HG02970 (cell line): ENCODE measurements at regions not wholly inside any gene's neighbourhood (a gene's known extent, or its start where the extent isn't known, plus 50 kb on each side); places are given as distances from the start of the nearest gene placed in this dataset.
"Not testable (repeated sequence)": the region's sequence is repeated elsewhere in the genome, so short reads cannot be mapped to it uniquely, and the experiment has no call there.

Experiments used
- ATAC-seq: cut with Tn5 transposase; IDR thresholded peaks from one replicate; pipeline ENCODE4 v1.9.1; 2021; ENCODE audit warnings: mild to moderate bottlenecking, moderate library complexity, moderate number of reproducible peaks; ENCODE audit not compliant: unreplicated experiment, low FRiP score

DNA sequence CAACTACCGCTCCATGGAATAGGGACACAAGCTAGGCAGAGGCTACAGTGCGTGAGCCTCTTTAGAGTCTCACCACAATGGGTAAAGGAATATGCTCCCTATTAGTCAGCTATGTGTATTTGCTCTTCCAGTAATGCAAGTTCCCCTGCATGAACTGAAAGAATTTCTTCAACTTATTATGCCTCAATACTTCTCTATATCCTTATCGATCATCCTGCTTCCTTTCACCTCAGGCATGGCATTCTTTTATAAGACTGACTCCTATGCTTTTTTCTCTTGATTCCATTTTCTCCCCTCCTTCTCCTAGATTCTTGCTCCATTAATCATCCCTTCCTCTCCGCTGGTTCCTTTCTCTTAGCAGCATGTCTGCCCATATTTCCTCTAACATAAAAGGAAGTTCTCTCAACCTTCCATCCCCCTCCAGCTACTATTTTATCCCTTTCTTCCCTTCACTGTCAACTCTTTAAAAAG lies 94.5 kb upstream of the CPM start:
- ATAC-seq = no peak

DNA sequence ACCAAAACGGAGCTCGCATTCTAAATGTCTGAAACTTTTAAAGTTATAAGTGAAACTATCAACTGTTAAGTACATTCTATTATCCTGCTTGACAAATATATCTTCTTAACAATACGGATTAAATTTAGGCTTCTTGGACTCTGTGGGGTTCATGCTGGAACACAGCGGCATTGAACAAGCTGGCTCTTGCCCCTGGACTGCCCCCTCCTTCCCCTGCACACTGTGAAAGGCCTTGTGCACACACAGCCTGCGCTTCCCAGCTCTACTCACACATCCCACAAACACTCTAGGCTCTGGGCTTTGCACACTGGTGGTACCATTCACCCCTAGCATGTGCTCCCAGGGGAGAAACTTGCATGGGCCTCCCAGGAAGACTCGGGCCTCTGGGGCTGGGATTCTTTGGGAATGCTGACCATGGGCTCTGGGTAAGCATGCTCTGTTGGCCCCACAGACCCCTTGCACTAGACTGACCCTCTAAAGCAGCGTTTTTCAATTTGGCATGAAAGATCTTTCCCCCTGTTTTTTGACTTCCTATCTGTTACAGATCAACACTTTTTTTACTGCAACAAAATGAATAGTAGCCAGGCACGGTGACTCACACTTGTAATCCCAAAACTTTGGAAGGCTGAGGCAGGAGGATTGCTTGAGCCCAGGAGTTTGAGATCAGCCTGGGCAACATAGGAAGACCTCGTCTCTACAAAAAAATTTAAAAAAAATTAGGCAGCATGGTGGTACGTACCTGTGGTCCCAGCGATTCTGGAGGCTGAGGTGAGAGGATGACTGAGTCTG lies 96.2 kb upstream of the CPM start:
- no peak for ATAC-seq

DNA sequence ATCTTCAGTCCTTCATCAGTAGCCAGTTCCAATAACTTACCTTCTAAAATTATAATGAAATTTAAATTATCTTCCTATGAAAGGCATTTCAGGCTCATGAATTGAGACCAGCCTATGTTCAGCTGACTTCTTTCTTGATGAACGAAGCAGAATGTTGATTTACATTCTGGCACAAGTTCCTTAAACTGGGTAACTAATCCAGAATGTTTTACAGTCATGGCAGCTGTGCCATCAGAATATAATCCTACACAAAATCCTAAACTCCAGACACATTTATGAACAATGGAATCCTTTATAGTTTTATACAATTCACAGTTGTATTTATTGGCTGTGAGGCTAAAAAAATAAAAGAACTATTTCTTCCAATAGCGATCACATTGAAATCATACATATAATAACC lies 97.3 kb upstream of the CPM start:
- ATAC-seq = no peak

DNA sequence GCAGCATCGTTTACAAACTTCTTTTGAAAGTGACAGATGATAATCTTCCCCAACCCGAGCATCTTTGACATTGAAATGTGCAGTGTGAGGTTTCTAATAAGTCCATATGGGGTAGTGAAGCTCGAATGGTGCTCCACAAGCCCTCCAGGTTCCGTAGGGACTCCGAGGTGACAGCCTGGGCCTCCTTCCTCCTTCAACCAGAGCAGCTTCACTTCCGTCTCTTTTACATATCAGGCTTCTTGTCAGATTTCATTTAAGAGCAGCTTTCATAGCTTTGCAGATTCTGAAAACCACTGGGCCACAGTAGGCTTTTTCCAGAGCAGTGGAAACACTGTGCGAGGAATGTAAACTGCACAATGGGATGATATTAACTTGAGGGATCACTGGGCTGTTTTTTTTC lies 103.6 kb upstream of the CPM start:
- no peak for ATAC-seq

DNA sequence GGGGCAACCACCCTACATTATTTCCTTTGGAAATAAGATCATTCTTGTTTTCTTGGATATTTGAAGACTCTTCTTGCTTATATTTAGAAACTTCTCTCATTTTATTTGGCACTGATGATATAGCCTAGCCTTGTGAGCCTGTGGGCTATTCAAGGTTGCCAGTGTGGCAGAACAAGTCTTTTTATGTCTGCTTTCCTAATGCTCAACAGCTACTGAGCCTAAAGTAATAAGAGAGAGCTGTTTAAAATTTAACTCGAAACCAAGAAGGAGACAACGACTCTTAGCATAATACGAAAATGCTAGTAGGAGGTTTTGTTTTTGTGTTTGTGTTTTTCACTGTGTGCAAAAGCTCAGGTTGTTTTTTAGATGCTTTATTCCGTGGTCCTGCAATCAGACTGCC lies 104.0 kb upstream of the CPM start:
- no peak for ATAC-seq

DNA sequence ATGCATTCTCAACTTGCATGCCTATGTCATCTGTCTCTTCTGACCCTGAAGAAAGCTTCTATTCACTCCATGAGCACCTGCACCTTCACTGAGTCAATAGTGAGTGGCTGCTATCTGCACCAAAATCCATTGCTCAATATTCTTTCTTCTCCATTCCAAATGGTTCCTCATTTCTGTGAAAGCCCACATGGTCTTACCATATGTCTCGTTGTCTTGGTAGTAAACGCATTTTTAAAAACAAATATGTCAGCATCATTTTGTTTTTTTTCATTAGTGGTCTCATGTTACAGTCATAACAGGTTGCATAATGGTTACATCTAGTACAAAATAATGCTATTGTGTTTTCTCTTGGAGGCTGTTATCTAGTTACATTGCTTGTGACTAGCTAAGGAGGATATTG lies 106.9 kb upstream of the CPM start:
- ATAC-seq = no peak

DNA sequence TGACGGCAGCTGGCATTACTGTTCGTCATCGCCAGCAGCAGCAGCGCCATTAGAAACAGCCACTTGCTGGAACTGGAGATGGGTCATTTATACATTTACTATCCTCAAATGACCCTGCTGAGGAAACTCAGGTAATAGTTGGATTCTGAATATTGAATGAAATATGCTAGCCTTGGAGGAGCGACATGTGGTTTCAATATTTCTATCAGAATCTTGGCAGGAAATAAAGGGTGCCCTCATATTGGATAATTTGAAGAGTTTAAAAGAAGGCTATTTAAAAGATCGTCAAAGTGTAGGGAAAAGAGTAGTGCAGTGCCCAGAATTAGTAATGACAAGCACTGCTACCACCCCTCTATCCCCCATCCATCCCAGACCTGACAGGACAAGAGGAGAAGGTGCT lies 109.6 kb upstream of the CPM start:
- no peak for ATAC-seq

DNA sequence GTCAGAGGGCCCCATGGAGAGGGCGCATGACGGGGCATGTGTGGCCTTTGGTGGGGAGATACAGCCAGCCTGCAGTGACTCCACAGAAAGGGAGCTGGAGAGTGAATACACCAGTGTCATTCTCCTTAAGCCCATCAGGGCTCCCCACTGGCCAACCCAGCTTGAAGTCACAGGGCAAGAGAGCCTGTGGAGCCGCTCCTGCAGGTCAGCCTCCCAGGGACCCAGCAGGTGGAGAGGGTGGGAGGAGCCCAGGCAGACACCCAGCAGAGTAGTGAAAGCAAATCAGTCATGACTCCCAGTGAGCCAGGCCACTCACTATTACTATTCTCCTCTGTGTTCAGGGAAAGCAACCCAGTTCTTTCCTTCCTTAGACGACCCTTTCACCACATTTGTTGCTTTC lies 110.0 kb upstream of the CPM start:
- no peak for ATAC-seq

DNA sequence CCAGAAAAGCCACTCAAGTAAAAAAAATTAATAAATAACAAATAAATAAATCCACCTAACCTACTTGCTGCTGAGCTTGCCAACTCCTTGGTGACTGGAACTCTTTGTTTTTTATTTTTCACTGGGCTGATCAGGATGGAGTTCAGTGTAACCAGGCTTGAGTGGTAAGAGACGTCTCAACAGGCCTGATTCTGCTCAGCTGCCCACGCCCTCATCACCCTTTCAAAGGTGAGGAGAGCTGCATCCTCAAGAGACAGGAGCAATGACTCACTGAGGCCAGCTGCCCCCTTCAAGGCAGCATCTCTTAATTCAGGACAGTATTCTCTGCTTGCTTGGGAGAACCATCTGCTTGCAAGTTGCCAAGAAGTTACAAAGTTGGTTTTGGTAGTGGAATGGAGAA lies 111.9 kb upstream of the CPM start:
- ATAC-seq = no peak

DNA sequence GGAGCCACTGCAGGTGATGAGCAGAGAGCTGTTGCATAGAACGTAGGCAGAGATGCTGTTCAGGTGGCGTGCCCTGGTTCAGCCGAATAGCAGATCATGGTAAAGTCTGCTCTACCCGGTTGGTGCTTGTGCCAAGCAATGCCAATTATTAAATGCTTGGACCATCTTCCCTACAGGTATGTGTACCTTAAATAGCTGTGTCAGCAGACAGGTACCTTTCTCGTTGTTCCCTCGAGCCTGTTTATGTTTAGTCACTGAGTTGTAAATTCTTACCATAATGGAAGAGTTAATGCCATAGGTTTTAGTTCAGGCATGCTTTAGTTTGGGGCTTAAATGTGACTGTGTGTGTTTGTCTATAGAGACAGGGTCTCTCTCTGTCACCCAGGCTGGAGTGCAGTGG lies 112.5 kb upstream of the CPM start:
- no peak for ATAC-seq

DNA sequence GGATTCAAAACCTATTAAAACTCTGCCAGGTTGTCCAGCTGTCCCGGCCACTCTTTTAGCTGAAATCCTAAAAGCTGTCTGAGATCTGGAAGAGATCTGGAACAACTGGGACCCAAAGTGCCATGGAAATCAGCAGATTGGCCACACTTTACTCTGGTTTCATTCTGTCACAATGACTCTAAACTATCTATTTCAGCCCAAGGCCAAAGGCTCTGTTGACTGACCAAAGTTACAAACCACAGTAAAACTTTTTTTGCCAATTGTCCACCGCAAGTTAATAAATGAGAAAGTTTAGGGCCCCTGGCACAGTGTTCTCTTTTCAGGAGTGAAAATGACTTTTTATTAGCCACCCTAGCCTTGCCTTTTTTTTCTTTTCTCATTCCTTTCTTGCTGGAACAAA lies 113.4 kb upstream of the CPM start:
- no peak for ATAC-seq

DNA sequence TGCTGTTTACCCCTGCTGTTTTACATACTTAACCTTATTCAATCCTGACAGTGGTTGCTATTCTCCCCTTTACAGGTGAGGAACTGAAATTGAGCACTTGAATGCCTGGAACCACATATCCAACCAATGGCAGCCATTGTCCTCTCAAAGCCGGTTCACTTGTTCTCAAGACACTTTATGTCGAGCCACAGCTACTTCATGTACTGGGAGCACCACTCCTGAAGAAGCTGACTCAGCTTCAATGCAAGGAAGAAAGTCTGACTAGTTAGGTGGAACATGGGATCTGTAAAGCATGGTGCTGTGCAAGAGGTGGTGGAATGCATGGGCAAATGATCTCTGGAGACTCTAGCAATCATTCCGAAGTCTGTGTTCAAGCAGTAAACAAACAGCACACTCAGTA lies 113.9 kb upstream of the CPM start:
- ATAC-seq = no peak

DNA sequence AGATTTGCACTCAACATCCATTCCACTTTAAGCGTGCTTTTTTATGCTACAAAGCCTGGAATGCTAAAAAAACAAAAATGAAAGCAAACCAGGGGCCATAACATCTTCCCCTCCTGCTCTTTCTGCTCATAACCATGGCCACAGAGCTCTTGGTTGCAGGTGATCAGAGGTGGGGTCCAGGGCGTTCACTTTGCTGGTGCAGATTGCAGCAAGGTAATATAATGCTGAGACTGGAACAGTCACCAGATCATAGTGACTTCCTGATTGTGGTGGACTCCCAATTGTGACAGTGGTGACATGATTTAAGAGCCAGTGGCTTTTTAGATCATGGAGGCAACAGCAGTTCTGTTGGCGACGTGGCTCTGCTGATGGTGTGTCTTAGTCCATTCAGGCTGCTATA lies 115.0 kb upstream of the CPM start:
- no peak for ATAC-seq

DNA sequence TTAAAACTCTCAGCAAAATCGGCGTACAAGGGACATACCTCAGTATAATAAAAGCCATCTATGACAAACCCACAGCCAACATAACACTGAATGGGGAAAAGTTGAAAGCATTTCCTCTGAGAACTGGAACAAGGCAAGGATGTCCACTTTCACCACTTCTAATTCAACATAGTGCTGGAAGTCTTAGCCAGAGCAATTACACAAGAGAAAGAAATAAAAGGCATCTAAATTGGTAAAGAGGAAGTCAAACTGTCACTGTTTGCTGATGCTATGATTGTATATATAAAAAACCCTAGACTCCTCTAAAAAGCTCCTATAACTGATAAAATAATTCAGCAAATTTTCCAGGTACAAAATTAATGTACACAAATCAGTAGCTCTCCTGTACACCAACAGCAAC lies 116.9 kb upstream of the CPM start:
- ATAC-seq = not testable (repeated sequence)

DNA sequence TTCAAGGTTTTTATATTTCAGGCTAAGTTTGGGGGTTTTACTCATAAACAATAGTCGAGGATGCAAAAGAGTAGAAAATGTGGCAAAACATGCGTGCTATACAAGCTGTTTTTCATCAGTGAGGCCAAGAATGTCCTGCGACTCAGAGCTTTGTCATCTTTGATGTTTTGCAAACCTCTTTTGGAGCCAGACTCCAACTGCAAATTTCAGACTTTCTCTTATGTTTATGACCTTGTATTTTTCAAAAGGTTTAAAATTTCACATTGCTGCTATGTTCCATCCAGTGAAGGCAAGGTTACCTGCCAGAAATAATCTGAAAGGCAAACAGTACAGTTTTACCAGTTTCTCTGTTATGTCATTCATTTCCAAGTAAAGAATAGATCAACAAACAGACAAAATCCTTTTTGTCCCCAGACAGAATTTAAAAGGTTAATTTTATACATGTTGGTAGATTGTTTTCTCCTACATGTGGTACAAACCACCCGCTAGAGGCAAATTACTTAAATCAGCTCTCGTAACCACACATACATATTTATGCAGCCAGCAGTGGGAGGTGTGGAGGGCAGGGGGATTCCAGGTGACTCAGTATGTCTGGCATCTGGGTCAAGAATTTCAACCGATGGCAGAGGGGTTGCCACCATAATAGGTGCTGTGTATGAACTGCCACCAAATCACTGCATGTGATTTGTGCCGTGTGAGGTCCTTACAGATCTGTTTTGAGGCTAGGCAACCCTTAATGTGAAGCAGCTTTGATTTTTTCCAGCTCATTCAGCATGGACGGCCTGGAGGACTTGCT lies 119.8 kb upstream of the CPM start:
- ATAC-seq = no peak

DNA sequence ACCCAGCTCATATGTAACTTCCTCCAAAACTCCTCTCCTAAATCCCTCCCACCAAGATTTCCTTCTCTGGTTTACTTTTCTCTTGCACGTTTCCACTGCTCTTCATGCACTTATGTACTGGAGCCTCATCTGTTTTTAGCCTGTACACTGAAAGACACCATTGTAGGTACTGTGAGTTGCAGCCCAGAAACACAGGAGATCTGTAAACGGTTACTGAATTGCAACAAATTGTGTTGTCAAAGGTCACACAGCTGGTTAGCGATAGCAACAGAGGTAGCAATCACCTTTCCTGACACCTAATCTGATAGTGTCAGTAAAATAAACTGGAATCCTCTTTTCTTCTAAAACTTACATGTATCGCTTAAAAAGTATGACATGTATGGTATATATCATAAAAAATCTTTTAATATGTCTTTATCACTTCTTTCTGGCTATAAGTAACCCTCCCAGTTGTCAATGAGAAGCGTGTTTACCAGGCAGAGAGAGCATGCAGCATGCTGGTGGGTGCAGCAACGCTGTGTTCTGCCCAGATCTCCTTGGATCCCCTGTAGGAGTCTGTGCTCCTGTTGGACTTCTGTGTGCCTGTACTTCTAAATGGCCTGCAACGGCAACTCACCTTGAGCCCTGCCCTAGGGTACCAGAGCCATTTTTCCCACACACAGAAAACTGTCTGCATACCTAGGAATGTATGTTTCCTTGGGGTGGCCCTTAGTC lies 121.5 kb upstream of the CPM start:
- no peak for ATAC-seq

DNA sequence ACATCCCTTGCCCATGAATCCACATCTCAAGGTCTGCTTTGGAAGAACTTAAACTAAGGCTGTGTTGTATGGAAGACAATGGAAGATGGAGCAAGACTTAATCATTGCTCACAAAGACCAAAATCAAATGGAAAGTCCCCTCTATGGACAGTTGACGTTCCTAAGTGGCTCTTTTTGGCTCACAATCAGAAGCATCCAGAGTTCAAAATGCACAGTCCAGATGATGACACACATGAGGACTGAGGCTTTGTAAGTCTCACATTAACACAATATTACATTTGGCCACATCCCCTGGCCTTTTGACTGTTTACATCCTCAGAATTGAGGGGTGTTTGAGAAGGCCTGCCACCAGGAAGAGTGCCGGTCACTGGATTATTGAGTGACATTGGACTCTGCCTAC lies 122.3 kb upstream of the CPM start:
- no peak for ATAC-seq

DNA sequence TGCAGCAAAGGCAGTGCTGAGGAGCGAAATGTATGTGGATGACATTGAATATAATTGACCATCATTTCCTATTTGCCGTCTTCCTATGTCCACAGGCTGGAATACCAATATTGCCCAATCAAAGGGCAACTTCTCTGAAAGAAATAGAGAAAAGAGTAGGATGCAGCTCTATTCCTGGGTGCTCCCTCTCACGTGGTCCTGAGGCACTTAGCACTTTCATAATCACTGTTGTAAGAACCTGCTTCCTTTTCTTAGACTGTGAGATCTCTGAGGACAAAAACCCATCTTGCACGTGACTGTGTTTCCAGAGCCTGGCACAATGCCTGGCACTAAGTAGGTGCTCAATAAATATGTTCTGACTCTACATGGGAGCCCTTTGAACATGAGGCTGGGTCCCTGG lies 122.7 kb upstream of the CPM start:
- ATAC-seq = no peak

DNA sequence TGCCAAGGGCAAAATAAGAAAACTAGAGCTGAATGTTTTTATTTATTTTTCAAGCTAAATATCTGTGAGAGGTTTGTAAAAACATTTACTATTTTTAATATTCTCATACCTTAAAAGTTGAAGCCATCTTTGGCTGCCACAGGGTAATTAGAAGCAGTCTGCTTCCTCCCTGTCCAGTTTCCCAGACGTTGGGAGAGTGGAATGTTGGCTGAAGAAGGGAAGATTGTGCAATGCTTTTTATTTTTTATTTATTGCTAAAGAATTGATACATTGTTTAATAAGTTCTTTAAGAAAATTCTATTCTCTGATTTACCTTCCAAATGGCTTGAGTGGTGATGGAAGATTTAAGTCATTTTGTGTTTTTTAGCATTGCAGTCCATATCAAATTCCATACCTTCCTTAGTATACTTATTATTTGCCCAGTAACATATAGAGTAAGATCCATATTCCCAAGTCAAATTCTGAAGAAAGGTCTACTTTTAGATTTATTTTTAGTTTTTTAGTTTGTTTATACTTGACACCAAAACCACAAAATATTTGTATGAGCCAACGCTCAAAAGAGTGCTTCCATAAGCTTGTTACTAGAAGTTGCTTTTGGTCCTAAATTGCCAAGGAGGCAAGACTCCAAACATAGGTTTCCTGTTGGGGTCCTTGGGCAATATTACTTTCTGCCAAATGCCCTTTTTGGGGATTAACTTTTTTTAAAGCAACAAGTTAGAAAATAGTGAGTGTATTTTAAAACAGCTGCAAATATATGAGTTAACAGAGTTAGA lies 124.0 kb upstream of the CPM start:
- ATAC-seq = no peak

DNA sequence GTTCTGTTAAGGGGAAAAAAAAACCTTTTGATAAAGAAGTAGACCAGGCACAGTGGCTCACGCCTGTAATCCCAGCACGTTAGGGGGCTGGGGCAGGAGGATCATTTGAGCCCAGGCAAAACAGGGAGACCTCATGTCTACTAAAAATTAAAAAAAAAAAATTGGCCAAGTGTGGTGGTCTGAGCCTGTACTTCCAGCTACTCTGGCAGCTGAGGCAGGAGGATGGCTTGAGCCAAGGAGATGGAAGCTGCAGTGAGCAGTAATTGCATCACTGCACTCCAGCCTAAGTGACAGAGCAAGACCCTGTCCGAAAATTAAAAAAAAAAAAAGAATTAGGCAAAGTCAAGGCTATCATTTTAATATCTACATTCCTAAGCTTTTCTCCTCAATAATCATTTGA lies 124.8 kb upstream of the CPM start:
- ATAC-seq = no peak
